HepG2 (cell line): ENCODE measurements at regions not wholly inside any gene's neighbourhood (a gene's known extent, or its start where the extent isn't known, plus 50 kb on each side); places are given as distances from the start of the nearest gene placed in this dataset.

Experiments
- ATAC-seq: fragments of 200-7000 bp; cut with Tn5 transposase; 3 replicates; pipeline ENCODE4 v1.9.1; 2020; ENCODE audit warnings: mild to moderate bottlenecking, moderate library complexity
- BruUV-seq: library from RNA; stranded (reverse); fragments of 400-500 nt; replicated peaks from 2 replicates; lab custom pipeline; 2021; lab: Mats Ljungman, UMichigan
- CTCF ChIA-PET: fragments of 300-600 bp; formaldehyde crosslinking; extraction: SDS; loops from one replicate; lab custom pipeline; 2021; ENCODE audit warnings: low total read pairs, inconsistent platforms, low intra/inter-chr PET ratio; lab: Yijun Ruan, JAX
- POLR2A ChIA-PET: fragments of 350-600 bp; sonication (Branson Sonifier 250); formaldehyde crosslinking; loops from one replicate; lab custom pipeline; 2020; ENCODE audit warnings: antibody characterized with exemption, inconsistent platforms; lab: Yijun Ruan, JAX
- DNase-seq: peaks from one replicate; pipeline ENCODE4 v3.0.0-alpha.2; 2015; ENCODE audit warnings: low spot score
- FAIRE-seq: peaks from 3 replicates; lab custom pipeline; 2011; peaks lifted over from hg19 to GRCh38; lab: Jason Lieb, UNC
- H2AFZ ChIP-seq: one replicate; pipeline ENCODE4 v1.6.1; 2011; ENCODE audit warnings: low read length, inconsistent platforms
- H3K27ac ChIP-seq: fragments of 300-600 bp; 3 replicates; pipeline ENCODE4 v1.8.0; 2011; ENCODE audit warnings: mixed run types, mild to moderate bottlenecking, mixed read lengths, low read length, inconsistent platforms; ENCODE audit not compliant: insufficient read depth; ENCODE audit errors: extremely low read length
- H3K27me3 ChIP-seq, 2 experiments: fragments of 200-600 bp in 1 of 2; 2 replicates in 1 of 2; 3 replicates in 1 of 2; pipeline versions ENCODE4 v1.6.0 to v1.8.0; 2011; ENCODE audit warnings: low read length in 2 of 2, mild to moderate bottlenecking in 2 of 2, moderate library complexity in 2 of 2, inconsistent platforms in 1 of 2; ENCODE audit not compliant: insufficient read depth in 2 of 2, control insufficient read depth in 1 of 2
- H3K36me3 ChIP-seq, 2 experiments: fragments of 200-600 bp in 1 of 2; replicated peaks in 1 of 2; 2 replicates in 1 of 2; 3 replicates in 1 of 2; pipeline versions ENCODE4 v1.5.1 to v1.8.0; 2011; ENCODE audit warnings: low read length in 2 of 2, inconsistent platforms in 1 of 2; ENCODE audit not compliant: insufficient read depth in 2 of 2, control insufficient read depth in 1 of 2
- H3K4me1 ChIP-seq: 2 replicates; pipeline ENCODE4 v1.5.1; 2012; ENCODE audit warnings: low read length, inconsistent platforms; ENCODE audit not compliant: insufficient read depth
- H3K4me2 ChIP-seq: 2 replicates; pipeline ENCODE4 v1.6.0; 2011; ENCODE audit warnings: low read depth, low read length, inconsistent platforms
- H3K4me3 ChIP-seq, 3 experiments: fragments of 200-600 bp in 1 of 3; sonication (generic), shearing (Covaris generic) in 1 of 3; replicated peaks in 1 of 3; 2 replicates each; pipeline ENCODE4 v1.5.1; 2011 to 2016; ENCODE audit warnings: low read length in 3 of 3, inconsistent platforms in 2 of 3, low read depth in 2 of 3, mild to moderate bottlenecking in 2 of 3, control low read depth in 1 of 3, mixed read lengths in 1 of 3; ENCODE audit not compliant: insufficient read depth in 1 of 3
- H3K79me2 ChIP-seq: one replicate; pipeline ENCODE4 v1.6.1; 2011; ENCODE audit warnings: low read length, inconsistent platforms; ENCODE audit not compliant: insufficient read depth
- H3K9ac ChIP-seq: 2 replicates; pipeline ENCODE4 v1.6.0; 2011; ENCODE audit warnings: mild to moderate bottlenecking, low read depth, low read length, inconsistent platforms; ENCODE audit not compliant: insufficient read depth
- H3K9me3 ChIP-seq: 2 replicates; pipeline ENCODE4 v1.5.1; 2012; ENCODE audit warnings: mild to moderate bottlenecking, low read length
- H4K20me1 ChIP-seq: 2 replicates; pipeline ENCODE4 v1.6.0; 2011; ENCODE audit warnings: inconsistent platforms, mild to moderate bottlenecking, low read length, moderate library complexity; ENCODE audit not compliant: insufficient read depth
- ISX ChIP-seq: sonication (generic); formaldehyde crosslinking; conservative IDR thresholded peaks from 2 replicates; pipeline ENCODE4 v1.5.0; 2020; ENCODE audit warnings: missing genetic modification reagents
- MAFF ChIP-seq: IDR thresholded peaks from 2 replicates; pipeline ENCODE4 v1.6.1; 2011; ENCODE audit warnings: low read depth, low read length, improper control_type of control experiment
- MAFK ChIP-seq, 2 experiments: IDR thresholded peaks in 1 of 2; conservative IDR thresholded peaks in 1 of 2; 2 replicates each; pipeline ENCODE4 v1.6.1; 2011; ENCODE audit warnings: improper control_type of control experiment in 2 of 2, low read length in 2 of 2
- SAFB2 ChIP-seq: sonication (generic); formaldehyde crosslinking; IDR thresholded peaks from 2 replicates; pipeline ENCODE4 v1.5.1; 2020; ENCODE audit warnings: missing genetic modification reagents, low read depth, mild to moderate bottlenecking, borderline replicate concordance
- ZNF430 ChIP-seq: sonication (generic); formaldehyde crosslinking; IDR thresholded peaks from 2 replicates; pipeline ENCODE4 v1.9.0; 2021; ENCODE audit warnings: mild to moderate bottlenecking, missing genetic modification reagents
- WGBS: methylation state at CpG from one replicate; pipeline ENCODE4 v1.1.6; 2017; ENCODE audit warnings: low lambda C conversion rate; 5-methylcytosine and 5-hydroxymethylcytosine counted together
- in situ Hi-C: cut with HindIII; loops from 2 replicates; pipeline ENCODE4 v1.10.0; 2017; ENCODE audit warnings: low pct_unique_long_range_greater_than_20kb; ENCODE audit not compliant: extremely low pct_ligation_motif_present
- intact Hi-C: fragments of 100-400 bp; cut with micrococcal nuclease; formaldehyde crosslinking; loops from one replicate; pipeline ENCODE4 v1.10.0; 2022; ENCODE audit not compliant: unreplicated experiment

- Histone ChIP-seq H4K20me1 (no peaks in the 10 kb centered on the region), H3K79me2 (no peaks in the 10 kb centered on the region), H3K27me3 (no peaks in the 10 kb centered on the region), H3K4me1 (peaks cover 45% of the 10 kb centered on the region), H3K27ac (no peak overlapping the region), H3K4me2 (no peak overlapping the region), H3K9me3 (0 out of 2 replicates have a peak, but pooled peaks cover 4% of the 10 kb centered on the region), H2AFZ (no peak overlapping the region), H3K36me3 (no peaks in the 10 kb centered on the region), H3K4me3 (no peak overlapping the region), H3K9ac (no peak overlapping the region)
- FAIRE-seq (no peak), DNase-seq (no peak), ATAC-seq (no peak)
- CTCF ChIA-PET, result no interaction called here
- intact Hi-C loops, result no loop called here
- no TSS peak for BruUV-seq
- POLR2A ChIA-PET, result no interaction called here
- WGBS, result 55% methylated on average over 5 of the region's 5 CpGs
- TF ChIP-seq SAFB2 (CRISPR knock-in tag), result no peak
- TF ChIP-seq ZNF430, result no peak
- in situ Hi-C loops, result no loop called here
Measured at GRCh38 chr6:108777536-108777935, 70.7 kb upstream of the ARMC2 start.

- no peak overlapping the region for H3K4me2 ChIP-seq
- WGBS, result 71% methylated on average over 4 of the region's 7 CpGs
- FAIRE-seq, result no peak
- no TSS peak for BruUV-seq
- CTCF ChIA-PET, result no interaction called here
- no peak for TF ChIP-seq ISX (CRISPR knock-in tag)
- TF ChIP-seq MAFF, result peak; percentile 82
- TF ChIP-seq MAFK (conservative IDR thresholded peaks at IDR 0.05 in 1 of 2, IDR thresholded peaks at IDR 0.05 in 1 of 2; ENCODE audit: low read length in 2 of 2), result peak; percentile 76 to 88
- TF ChIP-seq, all 625 proteins: peak for 2
- Histone ChIP-seq H3K4me1 (peaks cover 56% of the 10 kb centered on the region), H3K27me3 (no peaks in the 10 kb centered on the region), H3K27ac (no peak overlapping the region), H2AFZ (no peak overlapping the region), H3K9me3 (0 out of 2 replicates have a peak, but pooled peaks cover 4% of the 10 kb centered on the region), H3K9ac (no peak overlapping the region), H3K36me3 (no peaks in the 10 kb centered on the region), H3K79me2 (no peaks in the 10 kb centered on the region), H3K4me3 (no peak overlapping the region), H4K20me1 (no peaks in the 10 kb centered on the region)
- ATAC-seq, result no peak
- in situ Hi-C loops, result no loop called here
- DNase-seq, result no peak
- POLR2A ChIA-PET, result interaction anchor here (2.0 kb wide), 1 partner anchor 219 kb away, joined by 9 read pairs; the partner anchor contains the start of gene FOXO3
- intact Hi-C loops, result no loop called here
Measured at GRCh38 chr6:108778421-108779186, 69.6 kb upstream of the ARMC2 start.
